ENCODE measurements at regions not wholly inside any gene's neighbourhood (a gene's known extent, or its start where the extent isn't known, plus 50 kb on each side); places are given as distances from the start of the nearest gene placed in this dataset.
"Not testable (repeated sequence)": the region's sequence is repeated elsewhere in the genome, so short reads cannot be mapped to it uniquely, and the experiment has no call there.

DNA sequence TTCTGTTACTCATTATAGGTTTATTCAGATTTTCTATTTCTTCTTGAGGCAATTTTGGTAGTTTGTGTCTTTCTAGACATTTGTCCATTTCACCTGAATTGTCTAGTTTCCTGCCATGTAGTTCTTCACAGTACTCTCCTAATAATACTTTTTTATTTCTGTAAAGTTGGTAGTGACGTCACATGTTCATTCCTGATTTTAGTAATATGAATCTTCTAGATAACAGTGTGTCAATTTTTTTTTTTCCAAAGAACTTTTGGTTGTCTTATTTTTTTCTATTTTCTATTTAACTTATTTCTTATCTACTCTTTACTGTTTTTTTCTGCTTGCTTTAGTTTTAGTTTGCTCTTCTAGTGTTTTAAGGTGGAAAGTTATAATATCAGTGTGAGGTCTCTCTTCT lies 197.3 kb upstream of the SHH start:
- TF ChIP-seq CTCF (IDR thresholded peaks at IDR 0.05; ENCODE audit: low read depth, low read length, missing control alignments): no peak
- no peak overlapping the region for H3K4me3 ChIP-seq (ENCODE audit: low read depth, low read length)
- in situ Hi-C loops (cut with HindIII; ENCODE audit: low sequenced_read_pairs): no loop called here
- DNase-seq (ENCODE audit: low read depth): no peak

DNA sequence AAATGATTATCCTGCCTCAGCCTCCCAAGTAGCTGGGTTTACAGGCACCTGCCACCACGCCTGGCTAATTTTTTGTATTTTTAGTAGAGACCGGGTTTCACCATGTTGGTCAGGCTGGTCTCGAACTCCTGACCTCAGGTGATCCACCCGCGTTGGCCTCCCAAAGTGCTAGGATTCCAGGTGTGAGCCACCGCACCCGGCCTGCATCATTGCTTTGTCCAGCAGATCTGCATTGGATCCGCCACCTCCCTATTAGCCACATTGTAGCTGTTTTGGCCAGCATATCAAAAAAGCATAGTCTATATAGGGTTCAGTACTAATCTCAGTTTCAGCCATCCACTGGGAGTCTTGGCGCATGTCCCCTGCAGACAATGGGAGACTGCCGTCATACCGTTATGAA lies 194.6 kb upstream of the SHH start:
- in situ Hi-C loops (cut with HindIII; ENCODE audit: low sequenced_read_pairs); H3K4me3 ChIP-seq (ENCODE audit: low read depth, low read length); DNase-seq (ENCODE audit: low read depth): not testable (repeated sequence)

DNA sequence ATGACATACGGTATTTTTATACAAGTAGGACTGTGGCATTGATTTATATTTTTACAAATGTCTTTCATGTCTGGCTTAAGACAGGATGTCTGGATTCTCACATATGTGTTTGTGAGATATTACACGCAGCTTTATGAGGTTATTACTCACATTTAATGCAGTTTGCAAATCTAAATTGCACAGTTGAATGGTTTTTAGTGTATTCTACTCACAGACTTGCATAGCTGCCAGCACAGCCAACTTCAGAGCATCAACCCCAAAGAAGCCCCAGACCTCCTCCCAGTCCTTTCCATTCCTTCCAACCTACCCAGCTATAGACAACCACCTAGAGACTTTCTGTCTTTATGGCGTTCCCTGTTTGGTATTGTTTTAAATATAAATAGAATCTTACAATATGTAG lies 193.8 kb upstream of the SHH start:
- no peak overlapping the region for H3K4me3 ChIP-seq (ENCODE audit: low read depth, low read length)
- no peak for DNase-seq (ENCODE audit: low read depth)
- in situ Hi-C loops (cut with HindIII; ENCODE audit: low sequenced_read_pairs): no loop called here
- TF ChIP-seq CTCF (IDR thresholded peaks at IDR 0.05; ENCODE audit: low read depth, low read length, missing control alignments): no peak

GRCh38 chr7:156005202-156005691 lies 193.0 kb upstream of the SHH start:
- no peak overlapping the region for H3K4me3 ChIP-seq (ENCODE audit: low read depth, low read length)
- TF ChIP-seq CTCF (IDR thresholded peaks at IDR 0.05; ENCODE audit: low read depth, low read length, missing control alignments): no peak
- in situ Hi-C loops (cut with HindIII; ENCODE audit: low sequenced_read_pairs): no loop called here
- DNase-seq (ENCODE audit: low read depth): no peak

- in situ Hi-C loops (cut with HindIII; ENCODE audit: low sequenced_read_pairs): no loop called here
- no peak for DNase-seq (ENCODE audit: low read depth)
- no peak overlapping the region for H3K4me3 ChIP-seq (ENCODE audit: low read depth, low read length)
- no peak for TF ChIP-seq CTCF (IDR thresholded peaks at IDR 0.05; ENCODE audit: low read depth, low read length, missing control alignments)
These were observed 192.3 kb upstream of the SHH start for GRCh38 chr7:156004265-156005201.

DNA sequence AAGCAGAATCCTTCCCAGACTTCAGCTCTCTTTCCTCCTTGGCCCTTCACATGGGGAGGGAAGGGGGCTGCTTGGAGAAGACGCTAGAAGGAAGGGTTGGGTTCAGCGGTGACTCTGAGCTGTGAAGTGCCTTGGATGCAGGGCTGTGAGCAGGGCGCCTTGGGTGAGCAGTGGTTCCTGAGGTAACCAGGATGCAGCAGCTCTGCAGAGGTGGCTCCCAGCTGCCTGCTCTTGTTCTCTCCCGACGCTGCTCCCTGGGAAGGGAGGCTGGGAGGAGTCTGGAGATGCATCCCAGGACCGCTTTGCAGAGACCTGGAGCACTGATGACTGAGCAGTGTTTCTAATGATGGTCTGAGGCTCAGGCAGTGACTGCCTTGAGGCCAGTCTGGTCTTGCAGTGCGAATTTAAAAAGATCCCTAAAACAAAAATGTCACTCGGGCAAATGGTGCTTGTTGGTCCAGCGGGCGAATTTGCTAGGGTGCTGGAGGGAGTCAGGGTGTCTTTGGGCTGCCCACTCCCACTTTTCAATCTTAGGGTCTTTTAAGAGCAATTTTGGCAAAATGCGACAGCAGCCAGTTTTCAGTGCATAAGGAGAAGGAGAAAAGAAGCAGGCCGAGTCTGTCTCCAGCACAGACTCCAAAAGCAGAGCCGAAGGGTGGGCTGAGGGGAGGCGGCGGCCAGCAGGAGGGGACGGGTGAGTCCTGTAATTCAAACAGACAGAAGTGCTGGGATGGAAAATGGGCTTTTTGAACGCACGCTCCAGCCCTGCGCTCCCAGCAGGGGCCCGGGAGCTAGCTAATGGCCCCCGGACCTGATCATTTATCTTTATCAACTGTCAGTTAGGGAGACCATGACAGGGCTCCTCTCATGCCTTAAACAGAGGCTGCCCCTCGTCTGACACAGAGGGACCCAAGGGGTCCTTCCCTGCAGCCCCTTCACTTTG lies 191.2 kb upstream of the SHH start:
- TF ChIP-seq CTCF (IDR thresholded peaks at IDR 0.05; ENCODE audit: low read depth, low read length, missing control alignments): no peak
- no peak for DNase-seq (ENCODE audit: low read depth)
- in situ Hi-C loops (cut with HindIII; ENCODE audit: low sequenced_read_pairs): no loop called here
- H3K4me3 ChIP-seq (ENCODE audit: low read depth, low read length): no peak overlapping the region

All from astrocyte of the cerebellum (primary cell).